ENCODE measurements at regions not wholly inside any gene's neighbourhood (a gene's known extent, or its start where the extent isn't known, plus 50 kb on each side); places are given as distances from the start of the nearest gene placed in this dataset.

- Mint-ChIP-seq H3K36me3 (no peaks in the 10 kb centered on the region), H3K4me1 (ENCODE audit: unreplicated experiment) (no peaks in the 10 kb centered on the region), H3K27ac (no peak overlapping the region), H3K27me3 (no peaks in the 10 kb centered on the region), H3K9me3 (peaks cover 11% of the 10 kb centered on the region), H3K4me3 (no peak overlapping the region)
- no peak for TF ChIP-seq CTCF (conservative IDR thresholded peaks at IDR 0.05)
- DNase-seq (ENCODE audit: extremely low spot score, unreplicated experiment), result no peak
Measured at GRCh38 chr2:8049851-8050571, 631.8 kb upstream of the ID2 start.

GRCh38 chr2:8053216-8053615, 628.6 kb upstream of the ID2 start:
- Mint-ChIP-seq H3K4me3 (no peak overlapping the region), H3K36me3 (no peaks in the 10 kb centered on the region), H3K27ac (no peak overlapping the region), H3K27me3 (no peaks in the 10 kb centered on the region), H3K4me1 (ENCODE audit: unreplicated experiment) (no peaks in the 10 kb centered on the region), H3K9me3 (peaks cover 4% of the 10 kb centered on the region)
- TF ChIP-seq CTCF (conservative IDR thresholded peaks at IDR 0.05), result no peak
- no peak for DNase-seq (ENCODE audit: extremely low spot score, unreplicated experiment)

GRCh38 chr2:8054070-8054469, 627.8 kb upstream of the ID2 start:
- no peaks in the 10 kb centered on the region for H3K27me3 Mint-ChIP-seq
- TF ChIP-seq CTCF (conservative IDR thresholded peaks at IDR 0.05), result no peak
- H3K4me3 Mint-ChIP-seq, result no peak overlapping the region
- H3K9me3 Mint-ChIP-seq, result peaks cover 4% of the 10 kb centered on the region
- no peak overlapping the region for H3K27ac Mint-ChIP-seq
- no peaks in the 10 kb centered on the region for H3K36me3 Mint-ChIP-seq
- no peaks in the 10 kb centered on the region for H3K4me1 Mint-ChIP-seq (ENCODE audit: unreplicated experiment)
- no peak for DNase-seq (ENCODE audit: extremely low spot score, unreplicated experiment)

- Mint-ChIP-seq H3K27ac (no peak overlapping the region), H3K9me3 (no peaks in the 10 kb centered on the region), H3K27me3 (no peaks in the 10 kb centered on the region), H3K4me1 (ENCODE audit: unreplicated experiment) (no peaks in the 10 kb centered on the region), H3K4me3 (no peak overlapping the region), H3K36me3 (no peaks in the 10 kb centered on the region)
- no peak for TF ChIP-seq CTCF (conservative IDR thresholded peaks at IDR 0.05)
- no peak for DNase-seq (ENCODE audit: extremely low spot score, unreplicated experiment)
Measured at GRCh38 chr2:8058652-8059051, 623.2 kb upstream of the ID2 start.

GRCh38 chr2:8059255-8059654, 622.6 kb upstream of the ID2 start:
- Mint-ChIP-seq H3K4me1 (ENCODE audit: unreplicated experiment) (peaks cover 5% of the 10 kb centered on the region), H3K9me3 (peaks cover 2% of the 10 kb centered on the region), H3K4me3 (no peak overlapping the region), H3K27me3 (no peaks in the 10 kb centered on the region), H3K36me3 (no peaks in the 10 kb centered on the region), H3K27ac (no peak overlapping the region)
- no peak for DNase-seq (ENCODE audit: extremely low spot score, unreplicated experiment)
- TF ChIP-seq CTCF (conservative IDR thresholded peaks at IDR 0.05), result no peak

Measured in type B pancreatic cell (in vitro differentiated cells).